Activated naive CD8-positive, alpha-beta T cell treated with anti-CD3 and anti-CD28 coated beads, Interleukin-2, amount 10 ng/mL, durations not matched to agents 7 days and 5 days (primary cell): ENCODE measurements at regions not wholly inside any gene's neighbourhood (a gene's known extent, or its start where the extent isn't known, plus 50 kb on each side); places are given as distances from the start of the nearest gene placed in this dataset.
"Not testable (repeated sequence)": the region's sequence is repeated elsewhere in the genome, so short reads cannot be mapped to it uniquely, and the experiment has no call there.

Experiments
- ATAC-seq: fragments of 150-1000 bp; cut with Tn5 transposase; one replicate; pipeline ENCODE4 v1.10.0; 2021; ENCODE audit warnings: low read depth, moderate library complexity
- POLR2A ChIA-PET: fragments of 350-600 bp; sonication (Branson Sonifier 250); formaldehyde crosslinking; loops from one replicate; lab custom pipeline; 2021; ENCODE audit warnings: antibody characterized with exemption; lab: Charles Lee
- DNase-seq: peaks from one replicate; pipeline ENCODE4 v3.0.0; 2021
- H3K27ac Mint-ChIP-seq: one replicate; pipeline ENCODE4 v1.8.0; 2022; ENCODE audit warnings: mild to moderate bottlenecking, mixed read lengths
- H3K27me3 Mint-ChIP-seq: one replicate; pipeline ENCODE4 v1.8.0; 2022; ENCODE audit warnings: mild to moderate bottlenecking, moderate library complexity, mixed read lengths
- H3K36me3 Mint-ChIP-seq: one replicate; pipeline ENCODE4 v1.8.0; 2021; ENCODE audit warnings: mild to moderate bottlenecking, mixed read lengths
- H3K4me1 Mint-ChIP-seq: one replicate; pipeline ENCODE4 v1.8.0; 2021; ENCODE audit warnings: mixed read lengths
- H3K4me3 Mint-ChIP-seq: one replicate; pipeline ENCODE4 v1.8.0; 2022; ENCODE audit warnings: mild to moderate bottlenecking, moderate library complexity, mixed read lengths
- H3K9me3 Mint-ChIP-seq: one replicate; pipeline ENCODE4 v1.8.0; 2021; ENCODE audit warnings: mixed read lengths

DNA sequence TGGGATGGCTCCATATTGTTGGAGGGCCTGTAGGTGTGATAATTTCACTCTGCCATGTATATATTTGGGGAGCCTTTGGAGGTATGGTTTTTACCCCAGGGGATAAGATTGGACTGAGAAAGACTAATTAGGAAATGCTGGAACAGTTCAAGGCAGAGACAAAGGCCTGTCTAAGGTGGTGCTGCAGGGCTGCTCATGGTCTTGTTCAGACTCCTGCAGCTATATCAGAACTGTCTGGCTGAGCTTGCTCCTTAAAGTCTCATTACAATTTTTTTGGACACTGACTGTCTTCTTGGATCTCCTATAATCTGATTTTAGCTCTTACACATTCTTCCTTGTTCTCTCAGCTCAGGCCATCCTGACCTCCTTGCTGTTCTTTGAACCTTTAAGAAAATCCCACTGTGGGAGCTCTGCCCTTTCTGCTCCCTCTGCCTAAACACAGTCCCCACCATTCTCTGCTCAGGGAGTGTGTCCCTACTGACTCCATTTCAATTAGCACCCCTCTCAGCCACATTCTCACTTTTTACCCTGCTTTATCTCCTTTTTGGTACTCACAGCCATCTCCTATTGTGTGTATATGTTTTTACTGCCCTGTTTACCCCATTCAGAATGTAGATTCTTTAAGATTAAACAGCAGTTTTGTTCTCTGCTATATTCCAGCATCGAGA is 468.7 kb upstream of the FANCL start:
- Mint-ChIP-seq H3K4me1 (no peaks in the 10 kb centered on the region), H3K27ac (no peak overlapping the region), H3K36me3 (no peaks in the 10 kb centered on the region), H3K4me3 (no peak overlapping the region), H3K9me3 (no peaks in the 10 kb centered on the region), H3K27me3 (peaks cover 5% of the 10 kb centered on the region)
- POLR2A ChIA-PET: no interaction called here
- ATAC-seq (no peak), DNase-seq (no peak)

DNA sequence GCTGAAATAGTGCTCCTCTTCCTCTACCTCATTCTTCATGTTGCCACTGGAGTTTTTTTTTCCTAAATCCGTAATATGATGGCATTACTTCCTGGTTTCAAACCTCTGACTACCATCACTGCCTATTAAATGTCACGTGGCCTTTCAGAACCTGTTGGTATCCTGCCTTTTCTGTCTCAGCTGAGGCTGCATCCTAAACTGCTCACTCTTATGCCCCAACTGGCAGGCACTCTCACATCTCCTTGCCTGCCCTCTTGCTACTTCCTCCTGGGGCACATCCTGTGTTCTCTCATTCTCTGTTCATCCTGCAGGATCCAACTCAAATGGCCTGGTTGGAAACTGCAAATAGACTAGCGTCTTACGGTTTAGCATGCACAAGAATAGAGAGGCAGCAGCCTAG is 468.1 kb upstream of the FANCL start:
- no peaks in the 10 kb centered on the region for H3K36me3 Mint-ChIP-seq
- POLR2A ChIA-PET: no interaction called here
- no peaks in the 10 kb centered on the region for H3K4me1 Mint-ChIP-seq
- ATAC-seq (no peak), DNase-seq (no peak)
- H3K27me3 Mint-ChIP-seq: peaks cover 5% of the 10 kb centered on the region
- H3K27ac Mint-ChIP-seq: no peak overlapping the region
- no peaks in the 10 kb centered on the region for H3K9me3 Mint-ChIP-seq
- H3K4me3 Mint-ChIP-seq: no peak overlapping the region

DNA sequence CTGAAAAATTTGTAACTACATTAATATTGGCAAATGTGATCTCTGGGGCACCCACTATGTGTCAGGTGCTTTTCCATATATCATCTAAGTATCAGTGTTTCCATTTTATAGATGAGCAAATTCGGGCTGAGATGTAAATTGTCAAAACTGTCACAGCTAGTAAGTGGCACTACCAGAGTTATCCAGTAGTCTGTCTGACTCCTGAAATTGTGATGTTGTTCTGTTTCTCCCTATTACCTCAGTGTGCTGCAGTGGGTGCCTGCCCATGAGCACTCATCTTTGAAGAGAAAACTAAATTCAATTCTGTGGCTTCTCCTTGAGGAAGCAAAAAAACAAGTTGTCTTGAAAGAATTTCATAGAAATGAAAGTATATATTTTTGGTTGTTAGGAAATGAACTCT is 467.4 kb upstream of the FANCL start:
- no peaks in the 10 kb centered on the region for H3K4me1 Mint-ChIP-seq
- no peak for ATAC-seq
- no peaks in the 10 kb centered on the region for H3K9me3 Mint-ChIP-seq
- POLR2A ChIA-PET: no interaction called here
- H3K27ac Mint-ChIP-seq: no peak overlapping the region
- peaks cover 5% of the 10 kb centered on the region for H3K27me3 Mint-ChIP-seq
- no peaks in the 10 kb centered on the region for H3K36me3 Mint-ChIP-seq
- no peak for DNase-seq
- H3K4me3 Mint-ChIP-seq: no peak overlapping the region

DNA sequence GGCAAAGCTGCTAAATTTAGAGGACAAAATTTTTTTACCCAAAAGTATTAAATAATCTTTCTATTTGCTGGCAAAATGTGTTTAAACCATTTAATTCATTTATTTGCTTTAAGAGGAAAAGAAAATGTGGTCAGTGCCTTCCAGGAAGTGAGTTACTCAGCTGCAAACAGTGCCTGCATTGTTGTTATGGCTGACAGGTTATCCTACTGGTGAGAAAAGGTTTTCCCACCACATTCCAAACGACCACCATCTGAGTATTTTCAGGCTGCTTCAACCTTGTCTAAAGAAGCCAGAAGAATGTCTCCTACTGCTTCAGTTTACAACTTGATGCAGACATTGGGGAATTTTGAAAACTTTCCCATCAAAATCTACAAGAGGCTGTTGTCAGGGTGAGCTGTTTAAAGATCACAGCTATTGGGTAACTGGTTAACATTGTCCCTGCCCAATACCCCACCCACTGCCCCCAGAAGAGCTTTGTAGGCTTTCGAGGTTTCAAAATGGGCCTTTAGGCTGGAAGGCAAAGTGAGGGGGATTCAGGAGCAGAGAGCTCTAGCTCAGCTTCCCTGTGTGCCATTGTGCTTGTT is 461.3 kb upstream of the FANCL start:
- H3K36me3 Mint-ChIP-seq: no peaks in the 10 kb centered on the region
- H3K4me1 Mint-ChIP-seq: peaks cover 1% of the 10 kb centered on the region
- DNase-seq: no peak
- H3K4me3 Mint-ChIP-seq: no peak overlapping the region
- no peaks in the 10 kb centered on the region for H3K9me3 Mint-ChIP-seq
- ATAC-seq: no peak
- H3K27ac Mint-ChIP-seq: no peak overlapping the region
- H3K27me3 Mint-ChIP-seq: peaks cover 9% of the 10 kb centered on the region
- POLR2A ChIA-PET: no interaction called here

DNA sequence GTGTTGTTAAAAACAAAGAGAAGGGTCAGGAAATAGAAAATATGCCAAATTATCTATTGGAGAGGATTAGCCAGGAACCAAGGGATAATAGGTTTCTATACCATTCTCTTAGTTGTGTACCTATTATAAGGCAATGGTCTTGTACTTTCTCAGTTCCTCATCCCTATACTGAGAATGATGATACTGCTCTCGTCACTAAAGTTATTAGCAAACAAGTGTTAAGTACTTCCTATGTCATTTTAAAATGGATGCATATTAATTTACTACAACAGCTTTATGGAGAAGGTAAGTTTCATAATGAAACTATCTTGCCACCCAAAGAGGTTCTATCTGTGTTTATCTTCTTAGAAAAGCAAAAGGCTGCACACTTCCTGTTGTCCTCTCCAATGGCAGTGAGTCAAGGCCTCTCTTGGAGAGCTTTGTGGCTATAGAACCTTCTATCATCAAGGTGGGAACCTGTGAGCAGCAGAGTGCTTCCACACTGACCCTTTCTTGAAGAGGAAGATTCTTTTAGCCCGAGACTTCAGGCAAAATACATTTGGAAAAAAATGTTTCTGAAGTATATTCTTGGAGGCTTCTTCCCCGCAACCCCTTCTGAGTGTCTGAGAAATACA is 460.7 kb upstream of the FANCL start:
- H3K27me3 Mint-ChIP-seq: peaks cover 9% of the 10 kb centered on the region
- no peaks in the 10 kb centered on the region for H3K36me3 Mint-ChIP-seq
- H3K4me3 Mint-ChIP-seq: no peak overlapping the region
- DNase-seq (no peak), ATAC-seq (no peak)
- H3K9me3 Mint-ChIP-seq: no peaks in the 10 kb centered on the region
- peaks cover 1% of the 10 kb centered on the region for H3K4me1 Mint-ChIP-seq
- H3K27ac Mint-ChIP-seq: no peak overlapping the region
- POLR2A ChIA-PET: no interaction called here

DNA sequence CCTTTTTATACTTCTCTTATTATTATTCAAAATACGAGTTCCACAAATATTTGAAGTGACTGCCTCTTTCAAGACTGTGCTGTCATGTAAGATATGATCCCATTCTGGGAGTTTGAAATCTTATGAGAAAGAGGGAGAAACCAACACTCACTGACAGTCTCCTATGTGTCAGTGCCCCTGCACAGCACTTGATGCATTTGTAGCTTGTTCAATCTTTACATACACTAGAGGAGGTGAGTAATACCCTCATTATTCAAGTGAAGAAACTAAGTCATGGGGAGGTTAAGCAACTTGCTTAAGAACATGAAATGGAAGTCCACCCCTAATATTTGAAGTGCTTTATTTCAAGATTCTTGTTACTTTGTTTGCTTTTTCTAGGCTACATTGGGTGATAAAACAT is 459.5 kb upstream of the FANCL start:
- Mint-ChIP-seq H3K4me1 (peaks cover 1% of the 10 kb centered on the region), H3K36me3 (no peaks in the 10 kb centered on the region), H3K27me3 (peaks cover 8% of the 10 kb centered on the region), H3K27ac (no peak overlapping the region), H3K4me3 (no peak overlapping the region), H3K9me3 (no peaks in the 10 kb centered on the region)
- POLR2A ChIA-PET: no interaction called here
- no peak for ATAC-seq
- no peak for DNase-seq

DNA sequence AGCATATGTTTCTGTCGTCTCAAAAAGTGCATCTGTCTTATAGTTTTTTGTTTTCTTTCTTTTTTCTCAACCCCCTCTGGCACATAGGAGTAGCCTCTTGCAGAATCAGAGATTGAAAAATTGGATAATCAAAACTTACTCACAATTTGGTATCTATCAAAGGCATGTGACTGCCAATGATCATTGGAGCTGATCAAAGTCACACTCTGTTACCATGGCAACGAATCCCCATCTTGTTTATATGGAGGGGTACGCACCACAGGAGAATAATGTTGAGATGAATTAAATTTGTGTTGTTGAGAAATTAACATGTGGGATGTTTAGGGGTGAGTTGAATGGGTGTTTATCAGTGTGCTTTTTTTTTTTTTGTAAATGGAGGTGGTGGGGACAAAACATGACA is 458.3 kb upstream of the FANCL start:
- no peak overlapping the region for H3K4me3 Mint-ChIP-seq
- H3K9me3 Mint-ChIP-seq: no peaks in the 10 kb centered on the region

DNA sequence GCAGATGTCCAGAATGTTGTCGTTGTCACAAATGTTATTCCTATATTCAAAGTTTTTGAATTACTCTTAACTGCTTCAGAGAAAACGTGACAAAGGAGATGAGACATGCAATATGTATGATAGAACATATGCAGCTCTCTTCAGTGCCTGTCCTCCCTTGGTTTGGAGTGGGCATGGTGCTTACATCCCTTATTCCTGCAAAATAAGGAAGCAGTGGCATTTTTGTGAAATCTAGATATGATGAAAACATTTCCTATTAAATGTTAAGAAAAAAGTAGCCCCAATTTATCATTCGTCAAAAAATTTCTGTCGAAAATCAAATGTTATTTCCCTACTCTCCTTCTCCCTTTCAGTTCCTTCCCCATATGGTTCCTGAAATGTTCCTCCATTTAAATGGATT is 457.5 kb upstream of the FANCL start:
- DNase-seq (no peak), ATAC-seq (no peak)
- Mint-ChIP-seq H3K4me1 (peaks cover 1% of the 10 kb centered on the region), H3K9me3 (peaks cover 3% of the 10 kb centered on the region), H3K4me3 (no peak overlapping the region), H3K27ac (no peak overlapping the region), H3K27me3 (peaks cover 7% of the 10 kb centered on the region), H3K36me3 (no peaks in the 10 kb centered on the region)
- POLR2A ChIA-PET: no interaction called here

More for the DNA sequence above, 458.3 kb upstream of the FANCL start:
- Mint-ChIP-seq H3K27me3 (peaks cover 7% of the 10 kb centered on the region), H3K36me3 (no peaks in the 10 kb centered on the region), H3K27ac (no peak overlapping the region), H3K4me1 (peaks cover 1% of the 10 kb centered on the region)
- DNase-seq (no peak), ATAC-seq (no peak)
- POLR2A ChIA-PET: no interaction called here

DNA sequence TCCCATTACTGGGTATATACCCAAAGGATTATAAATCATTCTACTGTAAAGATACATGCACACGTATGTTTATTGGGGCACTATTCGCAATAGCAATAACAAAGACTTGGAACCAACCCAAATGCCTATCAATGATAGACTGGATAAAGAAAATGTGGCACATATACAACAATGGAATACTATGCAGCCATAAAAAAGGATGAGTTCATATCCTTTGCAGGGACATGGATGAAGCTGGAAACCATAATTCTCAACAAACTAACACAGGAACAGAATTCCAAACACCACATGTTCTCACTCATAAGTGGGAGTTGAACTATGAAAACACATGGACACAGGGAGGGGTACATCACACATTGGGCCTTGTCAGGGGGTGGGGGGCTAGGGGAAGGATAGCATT is 453.0 kb upstream of the FANCL start:
- DNase-seq, H3K27ac Mint-ChIP-seq, H3K4me1 Mint-ChIP-seq, ATAC-seq, H3K9me3 Mint-ChIP-seq, H3K4me3 Mint-ChIP-seq, H3K36me3 Mint-ChIP-seq, H3K27me3 Mint-ChIP-seq, POLR2A ChIA-PET: not testable (repeated sequence)

DNA sequence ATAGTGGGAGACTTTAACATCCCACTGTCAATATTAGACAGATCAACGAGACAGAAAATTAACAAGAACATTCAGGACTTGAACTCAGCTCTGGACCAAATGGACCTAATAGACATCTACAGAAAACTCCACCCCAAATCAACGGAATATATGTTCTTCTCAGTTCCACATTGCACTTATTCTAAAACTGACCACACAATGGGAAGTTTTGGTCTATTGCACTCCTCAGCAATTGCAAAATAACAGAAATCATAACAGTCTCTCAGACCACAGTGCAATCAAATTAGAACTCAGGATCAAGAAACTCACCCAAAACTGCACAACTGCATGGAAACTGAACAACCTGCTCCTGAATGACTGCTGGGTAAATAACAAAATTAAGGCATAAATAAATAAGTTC is 449.9 kb upstream of the FANCL start:
- H3K4me3 Mint-ChIP-seq, H3K27me3 Mint-ChIP-seq, H3K9me3 Mint-ChIP-seq, DNase-seq, H3K36me3 Mint-ChIP-seq, ATAC-seq, POLR2A ChIA-PET, H3K27ac Mint-ChIP-seq, H3K4me1 Mint-ChIP-seq: not testable (repeated sequence)

DNA sequence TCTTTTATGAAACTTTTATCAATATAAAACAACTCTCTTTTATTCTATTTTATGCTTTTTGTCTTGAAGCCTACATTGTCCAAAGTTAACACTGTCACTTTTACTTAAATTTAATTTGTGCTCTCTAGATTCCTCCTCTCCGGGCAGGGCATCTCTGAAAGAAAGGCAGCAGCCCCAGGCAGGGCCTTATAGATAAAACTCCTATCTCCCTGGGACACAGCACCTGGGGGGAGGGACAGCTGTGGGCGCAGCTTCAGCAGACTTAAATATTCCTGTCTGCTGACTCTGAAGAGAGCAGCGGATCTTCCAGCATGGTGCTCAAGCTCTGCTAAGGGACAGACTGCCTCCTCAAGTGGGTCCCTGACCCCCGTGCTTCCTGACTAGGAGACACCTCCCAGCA is 447.7 kb upstream of the FANCL start:
- no peak overlapping the region for H3K27ac Mint-ChIP-seq
- POLR2A ChIA-PET: no interaction called here
- H3K4me1 Mint-ChIP-seq: no peaks in the 10 kb centered on the region

DNA sequence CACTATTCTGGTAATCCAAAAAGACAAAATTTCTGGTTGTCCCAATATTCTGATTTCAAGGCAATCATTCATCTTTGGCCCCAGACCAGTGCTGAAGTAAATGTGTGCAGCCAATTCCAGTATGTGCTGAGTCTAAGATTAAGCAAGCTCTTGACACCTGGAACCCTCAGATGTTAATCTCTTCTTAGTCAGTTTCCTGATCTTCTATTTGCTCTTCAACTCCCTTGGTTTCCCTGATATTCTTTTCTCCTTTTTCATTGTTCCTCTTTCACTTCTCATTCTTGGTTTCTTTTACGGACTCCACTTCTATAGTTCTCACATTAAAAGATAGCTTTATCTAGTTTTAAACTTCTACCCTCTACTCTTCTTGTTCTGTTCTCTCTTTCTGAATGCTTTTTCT is 445.7 kb upstream of the FANCL start:
- no peak for DNase-seq
- H3K4me3 Mint-ChIP-seq: no peak overlapping the region
- peaks cover 1% of the 10 kb centered on the region for H3K9me3 Mint-ChIP-seq
- H3K36me3 Mint-ChIP-seq: no peaks in the 10 kb centered on the region
- ATAC-seq: no peak
- POLR2A ChIA-PET: no interaction called here
- no peaks in the 10 kb centered on the region for H3K27me3 Mint-ChIP-seq
- H3K4me1 Mint-ChIP-seq: no peaks in the 10 kb centered on the region
- H3K27ac Mint-ChIP-seq: no peak overlapping the region

More for the DNA sequence above, 447.7 kb upstream of the FANCL start:
- Mint-ChIP-seq H3K27me3 (no peaks in the 10 kb centered on the region), H3K9me3 (peaks cover 2% of the 10 kb centered on the region), H3K4me3 (no peak overlapping the region), H3K36me3 (no peaks in the 10 kb centered on the region)
- ATAC-seq (no peak), DNase-seq (no peak)

DNA sequence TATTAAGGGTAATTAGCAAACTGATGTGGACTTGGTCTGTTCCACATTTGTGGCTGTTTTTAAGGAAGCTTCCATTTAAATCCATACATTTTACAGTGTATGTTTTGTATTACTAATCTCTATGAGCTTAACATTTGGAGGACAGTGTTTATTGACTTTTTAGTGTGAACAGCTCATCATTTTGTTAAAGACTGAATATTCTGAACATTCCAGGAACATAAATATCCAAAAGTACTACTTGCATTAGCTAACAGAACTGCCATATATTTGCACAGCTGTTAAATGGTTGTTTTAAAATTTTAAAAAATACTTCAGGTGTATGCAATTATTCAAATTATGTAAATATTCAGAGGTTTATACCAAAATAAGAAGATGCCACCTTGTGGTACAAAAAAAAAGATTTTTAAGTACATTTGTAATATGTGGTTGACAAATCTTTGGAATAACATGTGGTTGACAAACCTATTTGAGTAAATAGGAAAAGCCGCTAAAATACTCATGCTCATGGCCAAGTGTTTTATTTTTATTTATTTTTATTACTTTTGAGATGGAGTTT is 439.7 kb upstream of the FANCL start:
- POLR2A ChIA-PET: no interaction called here

DNA sequence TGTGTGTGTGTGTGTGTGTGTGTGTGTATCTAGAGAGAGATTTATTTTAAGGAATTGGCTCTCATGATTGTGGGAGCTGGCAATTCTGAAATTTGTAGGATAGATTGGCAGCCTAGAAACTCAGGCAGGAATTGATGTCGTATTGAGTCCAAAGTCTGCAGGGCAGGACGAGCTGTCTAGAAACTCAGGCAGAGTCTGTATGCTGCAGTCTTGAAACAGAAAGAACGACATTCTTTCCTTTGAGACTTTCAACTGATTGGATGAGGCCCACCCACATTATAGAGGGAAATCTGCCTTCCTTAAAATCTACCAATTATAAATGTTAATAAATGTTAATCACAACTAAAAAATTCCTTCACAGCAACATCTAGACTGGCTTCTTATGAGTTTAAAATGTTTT is 436.6 kb upstream of the FANCL start:
- POLR2A ChIA-PET: no interaction called here
- H3K27me3 Mint-ChIP-seq: peaks cover 2% of the 10 kb centered on the region
- H3K27ac Mint-ChIP-seq: no peak overlapping the region
- H3K4me1 Mint-ChIP-seq: no peaks in the 10 kb centered on the region
- no peak for ATAC-seq
- no peaks in the 10 kb centered on the region for H3K9me3 Mint-ChIP-seq
- H3K4me3 Mint-ChIP-seq: no peak overlapping the region
- DNase-seq: no peak
- H3K36me3 Mint-ChIP-seq: no peaks in the 10 kb centered on the region

More for the DNA sequence above, 439.7 kb upstream of the FANCL start:
- ATAC-seq: no peak
- peaks cover 2% of the 10 kb centered on the region for H3K27me3 Mint-ChIP-seq
- no peak for DNase-seq
- H3K4me3 Mint-ChIP-seq: no peak overlapping the region
- H3K9me3 Mint-ChIP-seq: no peaks in the 10 kb centered on the region
- H3K36me3 Mint-ChIP-seq: no peaks in the 10 kb centered on the region
- H3K4me1 Mint-ChIP-seq: no peaks in the 10 kb centered on the region
- no peak overlapping the region for H3K27ac Mint-ChIP-seq
